GM12878 (cell line): ENCODE measurements at regions not wholly inside any gene's neighbourhood (a gene's known extent, or its start where the extent isn't known, plus 50 kb on each side); places are given as distances from the start of the nearest gene placed in this dataset.

ENCODE experiments used
- ATAC-seq: fragments of 200-7000 bp; cut with Tn5 transposase; 3 replicates; pipeline ENCODE4 v1.9.1; 2020; ENCODE audit warnings: mild to moderate bottlenecking, moderate library complexity
- BruUV-seq: library from RNA; stranded (reverse); fragments of 400-500 nt; replicated peaks from 2 replicates; lab custom pipeline; 2021; lab: Mats Ljungman, UMichigan
- CTCF ChIA-PET: fragments of 300-600 bp; sonication (Branson Sonifier 250); formaldehyde crosslinking; extraction: SDS; loops from one replicate; lab custom pipeline; 2021; ENCODE audit warnings: inconsistent platforms; lab: Yijun Ruan, JAX
- POLR2A ChIA-PET: fragments of 350-600 bp; formaldehyde crosslinking; extraction: SDS; loops from one replicate; lab custom pipeline; 2021; ENCODE audit warnings: inconsistent platforms; lab: Charles Lee
- RAD21 ChIA-PET: fragments of 300-600 bp; sonication (Branson Sonifier 250); formaldehyde crosslinking; loops from one replicate; lab custom pipeline; 2023; ENCODE audit warnings: antibody characterized with exemption; ENCODE audit not compliant: unreplicated experiment; lab: Charles Lee
- SMC1A ChIA-PET: fragments of 300-600 bp; sonication (Branson Sonifier 250); formaldehyde crosslinking; loops from one replicate; lab custom pipeline; 2023; ENCODE audit not compliant: unreplicated experiment, uncharacterized antibody; lab: Charles Lee
- DNase-seq: peaks from one replicate; pipeline ENCODE4 v3.0.0-alpha.2; 2011; ENCODE audit warnings: low read depth, low spot score
- FAIRE-seq: peaks from 3 replicates; lab custom pipeline; 2011; peaks lifted over from hg19 to GRCh38; lab: Jason Lieb, UNC
- H2AFZ ChIP-seq: 2 replicates; pipeline ENCODE4 v1.6.0; 2011; ENCODE audit warnings: low read depth, low read length, control low read depth; ENCODE audit not compliant: control insufficient read depth
- H3K27ac ChIP-seq: 2 replicates; pipeline ENCODE4 v1.5.1; 2011; ENCODE audit warnings: control low read depth; ENCODE audit not compliant: control insufficient read depth, insufficient read depth
- H3K27me3 ChIP-seq, 2 experiments: replicated peaks in 1 of 2; 2 replicates each; pipeline versions ENCODE4 v1.6.0 to v1.6.1; 2011; ENCODE audit warnings: low read length in 1 of 2; ENCODE audit not compliant: control insufficient read depth in 2 of 2, insufficient read depth in 2 of 2
- H3K36me3 ChIP-seq, 2 experiments: 2 replicates each; pipeline ENCODE4 v1.5.1; 2011; ENCODE audit warnings: low read length in 1 of 2; ENCODE audit not compliant: control insufficient read depth in 2 of 2, insufficient read depth in 2 of 2
- H3K4me1 ChIP-seq: 2 replicates; pipeline ENCODE4 v1.6.1; 2011; ENCODE audit warnings: mild to moderate bottlenecking, low read length, moderate library complexity, mixed read lengths; ENCODE audit not compliant: control insufficient read depth, insufficient read depth
- H3K4me2 ChIP-seq: 2 replicates; pipeline ENCODE4 v1.6.0; 2011; ENCODE audit warnings: control low read depth; ENCODE audit not compliant: control insufficient read depth, insufficient read depth
- H3K4me3 ChIP-seq: fragments of 200-600 bp; sonication (generic); 2 replicates; pipeline ENCODE4 v1.5.1; 2016
- H3K79me2 ChIP-seq: 2 replicates; pipeline ENCODE4 v1.6.0; 2011; ENCODE audit warnings: low read length; ENCODE audit not compliant: control insufficient read depth, insufficient read depth
- H3K9ac ChIP-seq: 2 replicates; pipeline ENCODE4 v1.8.0; 2011; ENCODE audit warnings: low read length, control low read depth, mixed read lengths; ENCODE audit not compliant: control insufficient read depth, insufficient read depth
- H3K9me3 ChIP-seq: replicated peaks from 3 replicates; pipeline ENCODE4 v1.5.1; 2011; ENCODE audit warnings: mild to moderate bottlenecking, low read length; ENCODE audit not compliant: control insufficient read depth, insufficient read depth
- H4K20me1 ChIP-seq: 2 replicates; pipeline ENCODE4 v1.6.0; 2011; ENCODE audit not compliant: control insufficient read depth, insufficient read depth
- ATF7 ChIP-seq: fragments of 450-650 bp; IDR thresholded peaks from 2 replicates; pipeline ENCODE4 v1.6.1; 2016; ENCODE audit warnings: low read depth, mild to moderate bottlenecking
- BMI1 ChIP-seq: fragments of 450-650 bp; IDR thresholded peaks from 2 replicates; pipeline ENCODE4 v1.6.1; 2016; ENCODE audit warnings: mild to moderate bottlenecking, moderate library complexity, borderline replicate concordance
- BRCA1 ChIP-seq: IDR thresholded peaks from 2 replicates; pipeline ENCODE4 v1.6.1; 2011; ENCODE audit warnings: low read depth, low read length, improper control_type of control experiment
- EP300 ChIP-seq, 2 experiments: fragments of 150-350 bp in 1 of 2; IDR thresholded peaks; 2 replicates each; pipeline ENCODE4 v1.6.1; 2011 to 2012; ENCODE audit warnings: low read depth in 2 of 2, low read length in 2 of 2, borderline replicate concordance in 1 of 2, improper control_type of control experiment in 1 of 2, inconsistent platforms in 1 of 2; ENCODE audit not compliant: control insufficient read depth in 1 of 2
- FOS ChIP-seq: IDR thresholded peaks from 3 replicates; pipeline ENCODE4 v1.6.1; 2011; ENCODE audit warnings: borderline replicate concordance; ENCODE audit not compliant: insufficient read length; ENCODE audit errors: extremely low read depth
- IRF5 ChIP-seq: fragments of 450-650 bp; IDR thresholded peaks from 2 replicates; pipeline ENCODE4 v1.6.1; 2017; ENCODE audit warnings: borderline replicate concordance
- PML ChIP-seq: IDR thresholded peaks from 2 replicates; pipeline ENCODE4 v1.6.1; 2012; ENCODE audit warnings: low read length, inconsistent platforms
- SP1 ChIP-seq: IDR thresholded peaks from one replicate; pipeline ENCODE4 v1.6.1; 2011; ENCODE audit warnings: low read depth, low read length
- SRF ChIP-seq, 2 experiments: IDR thresholded peaks; 2 replicates each; pipeline ENCODE4 v1.6.1; 2011; ENCODE audit warnings: low read depth in 2 of 2, low read length in 2 of 2, mild to moderate bottlenecking in 1 of 2, moderate library complexity in 1 of 2
- TARDBP ChIP-seq: IDR thresholded peaks from 2 replicates; pipeline ENCODE4 v1.6.1; 2016; ENCODE audit warnings: borderline replicate concordance
- ZBTB40 ChIP-seq: fragments of 450-650 bp; IDR thresholded peaks from 2 replicates; pipeline ENCODE4 v1.6.1; 2016; ENCODE audit warnings: mild to moderate bottlenecking, moderate library complexity, borderline replicate concordance
- ZNF207 ChIP-seq: fragments of 450-650 bp; IDR thresholded peaks from 2 replicates; pipeline ENCODE4 v1.6.1; 2014; ENCODE audit warnings: antibody characterized with exemption, mild to moderate bottlenecking, borderline replicate concordance
- ZSCAN29 ChIP-seq: fragments of 450-650 bp; IDR thresholded peaks from 2 replicates; pipeline ENCODE4 v1.6.1; 2017; ENCODE audit warnings: mild to moderate bottlenecking, moderate library complexity
- WGBS: methylation state at CpG from one replicate; pipeline ENCODE4 v1.1.6; 2016; ENCODE audit warnings: low lambda C conversion rate; ENCODE audit not compliant: insufficient replicate concordance, insufficient coverage; ENCODE audit errors: missing lambda C conversion rate; 5-methylcytosine and 5-hydroxymethylcytosine counted together
- in situ Hi-C: fragments of 300-500 bp; cut with MboI; formaldehyde crosslinking; loops from 9 replicates; pipeline ENCODE4 v1.14.3; 2018; ENCODE audit warnings: mixed read lengths
- intact Hi-C: fragments of 100-400 bp; cut with micrococcal nuclease; formaldehyde crosslinking; loops from one replicate; pipeline ENCODE4 v1.14.2; 2022; ENCODE audit not compliant: unreplicated experiment

GRCh38 chr1:38766125-38766524 lies 93.4 kb downstream of the RRAGC start:
- no peak for FAIRE-seq
- Histone ChIP-seq H2AFZ (no peak overlapping the region), H3K4me2 (no peak overlapping the region), H3K36me3 (no peaks in the 10 kb centered on the region), H3K4me1 (no peaks in the 10 kb centered on the region), H3K79me2 (no peaks in the 10 kb centered on the region), H3K27me3 (peaks cover 2 to 4% of the 10 kb centered on the region in 2 experiments; a peak in 2 of 4 replicates), H3K9ac (no peak overlapping the region), H3K4me3 (no peak overlapping the region), H3K9me3 (no peaks in the 10 kb centered on the region), H3K27ac (no peak overlapping the region), H4K20me1 (no peaks in the 10 kb centered on the region)
- BruUV-seq = no TSS peak
- 28% methylated on average over 7 of the region's 7 CpGs for WGBS
- no peak for DNase-seq
- ChIA-PET CTCF (interaction anchor here (1.5 kb wide), 1 partner anchor 9 kb away, joined by 8 read pairs; no protein-coding TSS in a partner anchor), RAD21 (no interaction called here), POLR2A (no interaction called here), SMC1A (interaction anchor here (1.2 kb wide), 1 partner anchor 8 kb away, joined by 3 read pairs; no protein-coding TSS in a partner anchor)
- in situ Hi-C loops (no loop called here), intact Hi-C loops (no loop called here)
- ATAC-seq = no peak
- TF ChIP-seq ATF7 (no peak), ZNF207 (no peak), BMI1 (no peak), ZBTB40 (no peak), TARDBP (no peak), BRCA1 (no peak), PML (no peak), SP1 (no peak), FOS (no peak), EP300 (IDR thresholded peaks at IDR 0.05; ENCODE audit: borderline replicate concordance in 1 of 2, control insufficient read depth in 1 of 2, low read depth in 2 of 2, low read length in 2 of 2) (no peak), ZSCAN29 (no peak), IRF5 (no peak), SRF (IDR thresholded peaks at IDR 0.05; ENCODE audit: low read depth in 2 of 2, low read length in 2 of 2) (no peak)
